ENCODE measurements at regions not wholly inside any gene's neighbourhood (a gene's known extent, or its start where the extent isn't known, plus 50 kb on each side); places are given as distances from the start of the nearest gene placed in this dataset.

DNA sequence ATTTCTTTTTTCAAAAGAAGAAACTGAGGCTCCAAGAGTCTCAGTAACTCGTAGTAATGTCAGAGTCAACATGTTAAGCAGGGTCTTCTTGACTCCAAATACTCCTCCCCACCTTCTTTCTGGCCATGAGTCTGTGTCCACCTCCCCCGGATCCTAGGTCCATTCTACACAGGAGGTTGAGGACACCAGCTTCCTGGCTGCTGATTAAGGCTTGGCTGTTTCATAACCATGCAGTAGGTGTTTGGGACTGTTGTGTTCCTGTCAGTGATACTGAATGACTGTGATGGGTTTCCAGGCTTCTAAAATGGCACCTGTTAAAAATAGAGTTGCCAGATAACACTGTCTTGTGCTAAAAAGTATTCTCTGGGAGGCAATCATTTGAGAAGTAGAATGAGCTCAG, 130.8 kb upstream of the IL12A start:
- no peaks in the 10 kb centered on the region for H3K27me3 ChIP-seq
- no peaks in the 10 kb centered on the region for H3K9me3 ChIP-seq
- in situ Hi-C loops (cut with MboI; ENCODE audit: low pct_ligation_motif_present in 1 of 4, low pct_unique_long_range_greater_than_20kb in 1 of 4, low sequenced_read_pairs in 3 of 4): no loop called here
- peak overlapping the region in 2 of 4 donors; percentile 20 to 86 for H3K27ac ChIP-seq
- no peaks in the 10 kb centered on the region for H3K36me3 ChIP-seq
- 91 to 100% methylated on average over 2 of the region's 2 CpGs for WGBS, 2 donors (ENCODE audit: low coverage in 1 of 2)
- no peak for DNase-seq
- TF ChIP-seq, protein P1, sequence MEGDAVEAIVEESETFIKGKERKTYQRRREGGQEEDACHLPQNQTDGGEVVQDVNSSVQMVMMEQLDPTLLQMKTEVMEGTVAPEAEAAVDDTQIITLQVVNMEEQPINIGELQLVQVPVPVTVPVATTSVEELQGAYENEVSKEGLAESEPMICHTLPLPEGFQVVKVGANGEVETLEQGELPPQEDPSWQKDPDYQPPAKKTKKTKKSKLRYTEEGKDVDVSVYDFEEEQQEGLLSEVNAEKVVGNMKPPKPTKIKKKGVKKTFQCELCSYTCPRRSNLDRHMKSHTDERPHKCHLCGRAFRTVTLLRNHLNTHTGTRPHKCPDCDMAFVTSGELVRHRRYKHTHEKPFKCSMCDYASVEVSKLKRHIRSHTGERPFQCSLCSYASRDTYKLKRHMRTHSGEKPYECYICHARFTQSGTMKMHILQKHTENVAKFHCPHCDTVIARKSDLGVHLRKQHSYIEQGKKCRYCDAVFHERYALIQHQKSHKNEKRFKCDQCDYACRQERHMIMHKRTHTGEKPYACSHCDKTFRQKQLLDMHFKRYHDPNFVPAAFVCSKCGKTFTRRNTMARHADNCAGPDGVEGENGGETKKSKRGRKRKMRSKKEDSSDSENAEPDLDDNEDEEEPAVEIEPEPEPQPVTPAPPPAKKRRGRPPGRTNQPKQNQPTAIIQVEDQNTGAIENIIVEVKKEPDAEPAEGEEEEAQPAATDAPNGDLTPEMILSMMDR (IDR thresholded peaks at IDR 0.05): no peak
- no peak for TF ChIP-seq POLR2A (IDR thresholded peaks at IDR 0.05)
- no peak for TF ChIP-seq EP300 (IDR thresholded peaks at IDR 0.05; ENCODE audit: low read depth)
- TF ChIP-seq POLR2AphosphoS5 (IDR thresholded peaks at IDR 0.05): no peak
- peaks cover 0 to 61% (median 10%) of the 10 kb centered on the region in 4 donors for H3K4me1 ChIP-seq
- no peak overlapping the region for H3K4me3 ChIP-seq
- intact Hi-C loops (cut with DNase I; ENCODE audit: low total_unique reads): no loop called here

DNA sequence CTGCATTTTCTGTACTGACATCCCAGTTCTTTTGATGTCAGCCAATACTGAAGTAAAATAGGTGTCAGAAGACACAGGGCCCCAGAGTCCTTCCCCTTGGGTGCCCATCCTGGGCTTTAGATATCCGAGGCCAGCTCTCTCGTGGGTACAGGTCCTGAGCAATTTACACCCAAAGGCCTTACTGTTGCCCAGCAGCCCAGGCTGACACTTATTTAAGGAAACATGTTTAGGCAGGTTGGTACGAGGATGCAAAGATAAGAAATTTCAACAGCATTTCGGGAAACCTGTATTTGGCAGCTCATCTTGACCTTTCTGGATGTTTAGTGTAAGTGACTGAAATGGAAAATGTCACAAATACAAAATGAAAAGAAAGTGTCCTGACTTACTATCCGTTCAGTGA, 130.0 kb upstream of the IL12A start:
- TF ChIP-seq POLR2AphosphoS5 (IDR thresholded peaks at IDR 0.05) (no peak), EP300 (IDR thresholded peaks at IDR 0.05; ENCODE audit: low read depth) (no peak), POLR2A (IDR thresholded peaks at IDR 0.05) (no peak)
- TF ChIP-seq, protein P1 (IDR thresholded peaks at IDR 0.05): no peak
- DNase-seq: no peak
- Histone ChIP-seq H3K27ac (peak overlapping the region in 1 of 4 donors; percentile 86), H3K4me3 (no peak overlapping the region), H3K9me3 (no peaks in the 10 kb centered on the region), H3K36me3 (no peaks in the 10 kb centered on the region), H3K4me1 (peaks cover 0 to 54% (median 9%) of the 10 kb centered on the region in 4 donors), H3K27me3 (no peaks in the 10 kb centered on the region)
- in situ Hi-C loops (cut with MboI; ENCODE audit: low pct_ligation_motif_present in 1 of 4, low pct_unique_long_range_greater_than_20kb in 1 of 4, low sequenced_read_pairs in 3 of 4): no loop called here
- WGBS, 2 donors (ENCODE audit: low coverage in 1 of 2): 81% methylated on average over 5 of the region's 5 CpGs
- intact Hi-C loops (cut with DNase I; ENCODE audit: low total_unique reads): no loop called here

DNA sequence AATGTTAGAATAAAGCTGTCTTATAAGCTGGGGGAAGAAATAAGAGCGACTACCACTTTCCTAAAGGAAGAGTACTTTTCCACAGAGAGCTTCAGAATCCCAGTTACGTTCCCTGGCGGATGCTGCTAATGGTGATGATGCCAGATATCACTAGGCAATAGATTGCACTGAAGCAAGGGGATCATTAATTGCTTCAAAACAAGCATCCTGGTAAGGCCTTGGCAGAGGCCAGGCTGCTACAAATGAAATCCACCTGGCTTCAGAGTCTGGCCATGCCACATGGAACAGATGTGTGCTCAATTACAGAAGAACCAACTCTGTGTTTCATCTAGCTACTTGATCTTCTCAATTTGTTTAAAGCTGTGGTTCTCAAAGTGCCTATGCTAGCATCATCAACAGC, 129.2 kb upstream of the IL12A start:
- H3K4me3 ChIP-seq: no peak overlapping the region
- WGBS, 2 donors (ENCODE audit: low coverage in 1 of 2): 60 to 84% methylated on average over 1 to 3 of the region's 3 CpGs
- H3K27ac ChIP-seq: peak overlapping the region in 1 of 4 donors; percentile 3
- intact Hi-C loops (cut with DNase I; ENCODE audit: low total_unique reads) (no loop called here), in situ Hi-C loops (cut with MboI; ENCODE audit: low pct_ligation_motif_present in 1 of 4, low pct_unique_long_range_greater_than_20kb in 1 of 4, low sequenced_read_pairs in 3 of 4) (no loop called here)
- no peaks in the 10 kb centered on the region for H3K27me3 ChIP-seq
- no peak for DNase-seq
- H3K36me3 ChIP-seq: no peaks in the 10 kb centered on the region
- TF ChIP-seq POLR2AphosphoS5 (IDR thresholded peaks at IDR 0.05): no peak
- TF ChIP-seq, protein P1 (IDR thresholded peaks at IDR 0.05): no peak
- no peak for TF ChIP-seq POLR2A (IDR thresholded peaks at IDR 0.05)
- no peak for TF ChIP-seq EP300 (IDR thresholded peaks at IDR 0.05; ENCODE audit: low read depth)
- peaks cover 0 to 47% (median 9%) of the 10 kb centered on the region in 4 donors for H3K4me1 ChIP-seq
- no peaks in the 10 kb centered on the region for H3K9me3 ChIP-seq

DNA sequence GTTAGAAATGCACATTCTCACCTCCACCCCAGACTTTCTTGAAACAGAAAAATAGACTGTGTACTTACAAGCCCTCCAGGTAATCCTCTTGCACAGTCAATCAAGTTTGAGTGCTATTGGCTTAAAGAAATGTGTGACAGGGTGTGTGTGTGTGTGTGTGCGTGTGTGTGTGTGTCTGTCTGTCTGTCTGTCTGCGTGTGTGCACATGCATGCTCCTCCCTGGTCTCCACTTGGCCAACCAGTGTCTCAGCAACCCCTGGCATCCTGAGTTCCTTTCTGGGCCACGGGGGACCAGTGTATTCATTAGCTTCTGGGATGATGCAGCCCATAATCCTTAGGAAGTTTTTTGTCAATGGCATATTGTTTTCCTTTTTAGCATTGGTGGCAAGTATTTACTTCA, 128.8 kb upstream of the IL12A start:
- no peak for DNase-seq
- Histone ChIP-seq H3K4me3 (no peak overlapping the region), H3K4me1 (peaks cover 0 to 50% (median 10%) of the 10 kb centered on the region in 4 donors), H3K36me3 (no peaks in the 10 kb centered on the region), H3K27ac (peak overlapping the region in 2 of 4 donors; percentile 1 to 32), H3K9me3 (no peaks in the 10 kb centered on the region), H3K27me3 (no peaks in the 10 kb centered on the region)
- in situ Hi-C loops (cut with MboI; ENCODE audit: low pct_ligation_motif_present in 1 of 4, low pct_unique_long_range_greater_than_20kb in 1 of 4, low sequenced_read_pairs in 3 of 4) (no loop called here), intact Hi-C loops (cut with DNase I; ENCODE audit: low total_unique reads) (no loop called here)
- TF ChIP-seq, protein P1 (IDR thresholded peaks at IDR 0.05): no peak
- no peak for TF ChIP-seq POLR2A (IDR thresholded peaks at IDR 0.05)
- TF ChIP-seq EP300 (IDR thresholded peaks at IDR 0.05; ENCODE audit: low read depth): no peak
- TF ChIP-seq POLR2AphosphoS5 (IDR thresholded peaks at IDR 0.05): no peak
- 63 to 80% methylated on average over 1 to 3 of the region's 3 CpGs for WGBS, 2 donors (ENCODE audit: low coverage in 1 of 2)
